Fibroblast of the aortic adventitia (primary cell): ENCODE measurements at regions not wholly inside any gene's neighbourhood (a gene's known extent, or its start where the extent isn't known, plus 50 kb on each side); places are given as distances from the start of the nearest gene placed in this dataset.
A peak's percentile ranks its signal among the peaks of the same experiment; 100 is the strongest.

ENCODE experiments used
- DNase-seq: peaks from one replicate; pipeline ENCODE4 v3.0.0-alpha.2; 2010; ENCODE audit warnings: low read depth
- H3K4me3 ChIP-seq: 2 replicates; pipeline ENCODE4 v1.5.1; 2011; ENCODE audit warnings: low read depth, mild to moderate bottlenecking, control low read depth, low read length, moderate library complexity
- CTCF ChIP-seq: IDR thresholded peaks from 2 replicates; pipeline ENCODE4 v1.5.1; 2011; ENCODE audit warnings: mild to moderate bottlenecking, low read length, control low read depth, inconsistent platforms; ENCODE audit not compliant: insufficient read depth

DNA sequence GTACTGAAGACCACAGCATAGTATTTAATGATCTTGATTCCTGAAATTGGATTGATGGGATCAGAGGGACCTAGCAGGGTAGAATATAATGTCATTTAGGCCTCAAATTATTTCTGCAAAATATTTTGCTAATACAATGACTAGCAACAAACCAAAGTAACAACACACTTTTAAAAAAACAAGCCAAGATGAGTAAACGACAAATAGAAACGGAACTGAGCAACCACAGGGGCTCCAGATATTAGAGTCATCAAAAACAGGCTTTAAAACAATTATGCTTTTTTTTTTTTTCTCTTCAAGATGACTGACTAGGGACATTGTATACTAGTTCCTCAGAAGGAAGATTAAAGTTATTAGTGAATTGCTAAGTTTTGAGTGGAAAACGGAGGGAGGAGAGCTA, 447.1 kb upstream of the MMADHC start:
- no peak for DNase-seq
- no peak for TF ChIP-seq CTCF
- H3K4me3 ChIP-seq: no peak overlapping the region

DNA sequence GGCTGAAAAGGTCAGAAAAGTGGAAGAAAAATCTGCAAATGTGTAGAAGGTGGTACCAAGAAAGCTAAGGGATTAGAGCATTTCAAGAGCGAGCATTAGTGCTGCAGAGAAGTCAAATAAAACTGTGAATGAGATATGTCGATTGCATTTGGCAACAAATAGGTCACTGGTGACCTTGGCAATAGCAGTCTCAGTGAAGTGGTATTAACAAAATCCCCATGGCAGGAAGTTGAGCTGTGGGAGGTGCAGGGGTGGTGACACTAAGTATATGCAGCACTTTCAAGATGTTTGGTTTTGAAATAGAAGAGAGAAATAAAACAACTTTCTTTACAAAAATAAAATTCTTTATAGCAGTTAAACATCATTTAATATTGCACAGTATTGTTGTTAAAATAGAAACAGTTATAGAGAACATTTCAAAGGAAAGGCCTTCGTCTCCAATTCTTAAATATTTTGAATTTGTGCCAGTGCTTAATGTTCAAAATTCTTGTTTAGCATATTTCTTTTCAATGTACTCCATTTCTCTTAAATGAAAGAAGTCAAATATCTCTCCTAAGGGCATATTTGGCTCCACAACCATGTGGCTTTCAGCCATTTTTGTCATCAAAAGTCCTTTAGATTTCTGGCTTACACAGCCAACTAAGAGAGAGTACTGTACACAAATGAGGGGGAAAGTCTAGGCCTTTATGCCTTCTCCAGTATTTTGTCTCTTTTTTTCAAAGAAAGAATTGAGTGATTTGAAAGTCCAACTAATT, 443.0 kb upstream of the MMADHC start:
- no peak for DNase-seq
- TF ChIP-seq CTCF: no peak
- no peak overlapping the region for H3K4me3 ChIP-seq

GRCh38 chr2:150028322-150028721, 440.7 kb upstream of the MMADHC start:
- H3K4me3 ChIP-seq: no peak overlapping the region
- DNase-seq: peak; percentile 45
- TF ChIP-seq CTCF: no peak

GRCh38 chr2:150027164-150027563, 439.6 kb upstream of the MMADHC start:
- no peak overlapping the region for H3K4me3 ChIP-seq
- no peak for DNase-seq
- TF ChIP-seq CTCF: no peak

DNA sequence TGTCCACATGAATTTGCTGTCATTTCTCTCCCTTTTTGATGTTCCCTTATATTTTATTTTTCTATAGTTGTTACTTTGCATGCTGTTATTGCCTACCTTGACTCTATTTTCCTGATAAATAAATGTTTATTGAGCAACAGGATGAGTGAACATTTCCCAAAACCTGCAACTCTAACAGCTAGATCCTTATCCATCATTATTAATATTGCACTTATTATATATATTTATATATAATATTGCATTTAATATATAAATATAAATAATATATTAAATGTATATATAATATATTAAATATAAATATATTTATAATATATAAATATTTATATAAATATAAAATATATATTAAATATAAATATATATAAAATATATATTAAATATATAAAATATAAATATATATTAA, 436.1 kb upstream of the MMADHC start:
- DNase-seq: no peak
- no peak overlapping the region for H3K4me3 ChIP-seq
- no peak for TF ChIP-seq CTCF

GRCh38 chr2:150023044-150023443, 435.5 kb upstream of the MMADHC start:
- TF ChIP-seq CTCF: no peak

More at GRCh38 chr2:150023044-150023443, 435.5 kb upstream of the MMADHC start:
- no peak overlapping the region for H3K4me3 ChIP-seq
- DNase-seq: no peak
